HCT116 (cell line): ENCODE measurements at regions not wholly inside any gene's neighbourhood (a gene's known extent, or its start where the extent isn't known, plus 50 kb on each side); places are given as distances from the start of the nearest gene placed in this dataset.

Experiments used
- ATAC-seq: fragments of 200-7000 bp; cut with Tn5 transposase; 2 replicates; pipeline ENCODE4 v1.9.1; 2020; ENCODE audit warnings: mild to moderate bottlenecking, moderate library complexity
- BruUV-seq: library from RNA; stranded (reverse); fragments of 400-500 nt; replicated peaks from 2 replicates; lab custom pipeline; 2021; lab: Mats Ljungman, UMichigan
- CTCF ChIA-PET: fragments of 300-600 bp; sonication (Branson Sonifier 250); formaldehyde crosslinking; loops from one replicate; lab custom pipeline; 2021; ENCODE audit warnings: antibody characterized with exemption; lab: Charles Lee
- POLR2A ChIA-PET: fragments of 300-600, 350-600 bp; sonication (Branson Sonifier 250); formaldehyde crosslinking; loops from one replicate; lab custom pipeline; 2021; ENCODE audit warnings: antibody characterized with exemption; lab: Charles Lee
- RAD21 ChIA-PET, 2 experiments: fragments of 300-600 bp; sonication (Branson Sonifier 250); formaldehyde crosslinking; loops; one replicate each; lab custom pipeline; 2023; ENCODE audit warnings: low total read pairs in 2 of 2; ENCODE audit not compliant: uncharacterized antibody in 2 of 2, unreplicated experiment in 2 of 2, low non-redundant PET in 1 of 2; lab: Charles Lee
- DNase-seq: peaks from one replicate; pipeline ENCODE4 v3.0.0-alpha.2; 2010; ENCODE audit warnings: low read depth, low spot score
- H2AFZ ChIP-seq: fragments of 200-600 bp; shearing (Covaris generic), sonication (generic); 2 replicates; pipeline ENCODE4 v1.6.1; 2017; ENCODE audit warnings: low read depth, mixed run types, mixed read lengths, antibody characterized with exemption, low read length; ENCODE audit not compliant: poor library complexity, severe bottlenecking
- H3K27ac ChIP-seq: 2 replicates; pipeline ENCODE4 v1.5.1; 2012; ENCODE audit warnings: low read depth, low read length
- H3K27me3 ChIP-seq: fragments of 200-600 bp; sonication (generic); 2 replicates; pipeline ENCODE4 v1.6.1; 2016; ENCODE audit warnings: mixed run types, low read length, mixed read lengths; ENCODE audit not compliant: insufficient read depth
- H3K36me3 ChIP-seq, 2 experiments: fragments of 200-500 bp in 1 of 2; fragments of 200-600 bp in 1 of 2; sonication (Bioruptor generic) in 1 of 2; sonication (generic) in 1 of 2; 2 replicates each; pipeline versions ENCODE4 v1.5.1 to v1.6.1; 2014 to 2016; ENCODE audit warnings: low read length in 2 of 2, inconsistent platforms in 1 of 2, mixed read lengths in 1 of 2, mixed run types in 1 of 2; ENCODE audit not compliant: insufficient read depth in 2 of 2, control insufficient read depth in 1 of 2
- H3K4me1 ChIP-seq, 2 experiments: fragments of 200-600 bp in 1 of 2; sonication (generic) in 1 of 2; 2 replicates each; pipeline versions ENCODE4 v1.5.1 to v1.6.1; 2012 to 2017; ENCODE audit warnings: low read length in 2 of 2, inconsistent platforms in 1 of 2, mild to moderate bottlenecking in 1 of 2, mixed read lengths in 1 of 2, mixed run types in 1 of 2, moderate library complexity in 1 of 2; ENCODE audit not compliant: insufficient read depth in 2 of 2, control insufficient read depth in 1 of 2
- H3K4me2 ChIP-seq: fragments of 200-600 bp; sonication (generic); 2 replicates; pipeline ENCODE4 v1.6.1; 2017; ENCODE audit warnings: mixed run types, low read length, mixed read lengths
- H3K4me3 ChIP-seq, 2 experiments: fragments of 200-600 bp in 1 of 2; sonication (generic) in 1 of 2; replicated peaks in 1 of 2; 2 replicates each; pipeline ENCODE4 v1.5.1; 2011 to 2016; ENCODE audit warnings: low read length in 2 of 2, control low read depth in 1 of 2, low read depth in 1 of 2, mild to moderate bottlenecking in 1 of 2, mixed read lengths in 1 of 2, mixed run types in 1 of 2
- H3K79me2 ChIP-seq: fragments of 200-600 bp; sonication (generic); 2 replicates; pipeline ENCODE4 v1.6.1; 2017; ENCODE audit warnings: mild to moderate bottlenecking, mixed run types, low read length, moderate library complexity, mixed read lengths; ENCODE audit not compliant: insufficient read depth
- H3K9ac ChIP-seq: fragments of 200-600 bp; sonication (generic); 2 replicates; pipeline ENCODE4 v1.6.1; 2016; ENCODE audit warnings: low read length, mixed read lengths
- H3K9me2 ChIP-seq: fragments of 200-600 bp; sonication (generic), shearing (Covaris generic); 2 replicates; pipeline ENCODE4 v1.6.1; 2017; ENCODE audit warnings: mixed run types, mild to moderate bottlenecking, moderate library complexity; ENCODE audit not compliant: insufficient read depth
- H3K9me3 ChIP-seq, 2 experiments: fragments of 200-500 bp in 1 of 2; fragments of 200-600 bp in 1 of 2; sonication (Bioruptor generic) in 1 of 2; sonication (generic) in 1 of 2; 2 replicates each; pipeline ENCODE4 v1.6.1; 2014 to 2017; ENCODE audit warnings: low read length in 2 of 2, mixed read lengths in 2 of 2, inconsistent platforms in 1 of 2, low read depth in 1 of 2, mild to moderate bottlenecking in 1 of 2, mixed run types in 1 of 2, moderate library complexity in 1 of 2; ENCODE audit not compliant: control insufficient read depth in 1 of 2, insufficient read depth in 1 of 2
- H4K20me1 ChIP-seq: fragments of 200-600 bp; sonication (generic), shearing (Covaris generic); 2 replicates; pipeline ENCODE4 v1.6.1; 2017; ENCODE audit warnings: mixed run types, mild to moderate bottlenecking, moderate library complexity; ENCODE audit not compliant: insufficient read depth
- CBX3 ChIP-seq: IDR thresholded peaks from 2 replicates; pipeline ENCODE4 v1.6.1; 2012; ENCODE audit warnings: low read depth
- CEBPB ChIP-seq: IDR thresholded peaks from 2 replicates; pipeline ENCODE4 v1.6.1; 2012; ENCODE audit warnings: low read depth
- EZH2 ChIP-seq: fragments of 200-600 bp; sonication (generic); IDR thresholded peaks from 2 replicates; pipeline ENCODE4 v1.6.1; 2017; ENCODE audit warnings: antibody characterized with exemption, mixed run types
- EZH2phosphoT487 ChIP-seq: fragments of 200-600 bp; IDR thresholded peaks from 2 replicates; pipeline ENCODE4 v1.6.1; 2018; ENCODE audit warnings: antibody characterized with exemption, borderline replicate concordance
- FOSL1 ChIP-seq: IDR thresholded peaks from 2 replicates; pipeline ENCODE4 v1.6.1; 2012; ENCODE audit warnings: low read depth
- JUND ChIP-seq: IDR thresholded peaks from 2 replicates; pipeline ENCODE4 v1.6.1; 2012
- POLR2A ChIP-seq: IDR thresholded peaks from 2 replicates; pipeline ENCODE4 v1.7.0; 2011; ENCODE audit warnings: borderline replicate concordance; ENCODE audit not compliant: insufficient read depth, insufficient read length; ENCODE audit errors: extremely low read depth
- RAD21 ChIP-seq: IDR thresholded peaks from 2 replicates; pipeline ENCODE4 v1.6.1; 2012; ENCODE audit warnings: low read depth, mild to moderate bottlenecking
- SIN3A ChIP-seq: IDR thresholded peaks from 2 replicates; pipeline ENCODE4 v1.6.1; 2012; ENCODE audit warnings: low read depth
- SRF ChIP-seq: IDR thresholded peaks from 2 replicates; pipeline ENCODE4 v1.6.1; 2012; ENCODE audit warnings: low read depth
- ZFX ChIP-seq: fragments of 450-650 bp; IDR thresholded peaks from 2 replicates; pipeline ENCODE4 v1.6.1; 2017
- ZNF274 ChIP-seq: fragments of 200-500 bp; sonication (Bioruptor generic); IDR thresholded peaks from 2 replicates; pipeline ENCODE4 v1.6.1; 2014; ENCODE audit warnings: mild to moderate bottlenecking, low read depth, low read length, inconsistent platforms
- intact Hi-C: fragments of 100-400 bp; cut with micrococcal nuclease; formaldehyde crosslinking; loops from 2 replicates; pipeline ENCODE4 v1.10.0; 2022
- TF ChIP-seq, protein P1 (sequence below): IDR thresholded peaks from 2 replicates; pipeline ENCODE4 v1.6.1; 2012; ENCODE audit warnings: low read depth
- TF ChIP-seq, protein P2 (sequence below): IDR thresholded peaks from 2 replicates; pipeline ENCODE4 v1.6.1; 2012
- TF ChIP-seq, protein P3 (sequence below): IDR thresholded peaks from 2 replicates; pipeline ENCODE4 v1.6.1; 2011; ENCODE audit warnings: mild to moderate bottlenecking, low read length, moderate library complexity; ENCODE audit not compliant: insufficient replicate concordance; ENCODE audit errors: extremely low read depth
- TF ChIP-seq, protein P4 (sequence below): IDR thresholded peaks from 2 replicates; pipeline ENCODE4 v1.6.1; 2012

DNA sequence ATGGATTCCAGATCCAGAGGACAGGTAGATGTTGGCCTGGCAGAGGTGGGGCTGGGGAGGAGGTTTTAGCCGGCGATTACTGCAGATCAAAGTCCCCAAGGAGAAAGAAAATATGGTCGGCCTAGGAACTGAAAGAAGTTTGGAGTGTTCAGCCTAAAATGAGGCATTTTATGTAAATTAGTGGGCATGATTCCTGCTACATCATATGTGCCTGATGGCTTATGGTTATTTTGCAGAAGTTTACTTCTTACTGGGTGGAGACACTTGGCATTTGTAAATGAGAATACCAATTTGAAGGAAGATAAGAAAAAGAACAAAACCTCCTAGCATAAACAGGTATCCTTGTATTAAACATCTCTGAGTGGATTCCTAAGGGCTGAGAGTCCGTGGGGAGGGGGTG is 149.3 kb downstream of the FOXL1 start:
- Histone ChIP-seq H3K4me1 (no peaks in the 10 kb centered on the region), H3K4me3 (no peak overlapping the region), H3K4me2 (no peak overlapping the region), H3K9ac (no peak overlapping the region), H2AFZ (no peak overlapping the region), H4K20me1 (no peaks in the 10 kb centered on the region), H3K36me3 (no peaks in the 10 kb centered on the region), H3K9me2 (no peaks in the 10 kb centered on the region), H3K9me3 (no peaks in the 10 kb centered on the region), H3K27me3 (peaks cover 72% of the 10 kb centered on the region), H3K27ac (no peak overlapping the region), H3K79me2 (no peaks in the 10 kb centered on the region)
- ChIA-PET RAD21 (no interaction called here), CTCF (no interaction called here), POLR2A (no interaction called here)
- TF ChIP-seq EZH2: 0 out of 2 replicates have a peak, but pooled peaks have one; percentile 52
- no peak for TF ChIP-seq ZNF274
- TF ChIP-seq, protein P1, sequence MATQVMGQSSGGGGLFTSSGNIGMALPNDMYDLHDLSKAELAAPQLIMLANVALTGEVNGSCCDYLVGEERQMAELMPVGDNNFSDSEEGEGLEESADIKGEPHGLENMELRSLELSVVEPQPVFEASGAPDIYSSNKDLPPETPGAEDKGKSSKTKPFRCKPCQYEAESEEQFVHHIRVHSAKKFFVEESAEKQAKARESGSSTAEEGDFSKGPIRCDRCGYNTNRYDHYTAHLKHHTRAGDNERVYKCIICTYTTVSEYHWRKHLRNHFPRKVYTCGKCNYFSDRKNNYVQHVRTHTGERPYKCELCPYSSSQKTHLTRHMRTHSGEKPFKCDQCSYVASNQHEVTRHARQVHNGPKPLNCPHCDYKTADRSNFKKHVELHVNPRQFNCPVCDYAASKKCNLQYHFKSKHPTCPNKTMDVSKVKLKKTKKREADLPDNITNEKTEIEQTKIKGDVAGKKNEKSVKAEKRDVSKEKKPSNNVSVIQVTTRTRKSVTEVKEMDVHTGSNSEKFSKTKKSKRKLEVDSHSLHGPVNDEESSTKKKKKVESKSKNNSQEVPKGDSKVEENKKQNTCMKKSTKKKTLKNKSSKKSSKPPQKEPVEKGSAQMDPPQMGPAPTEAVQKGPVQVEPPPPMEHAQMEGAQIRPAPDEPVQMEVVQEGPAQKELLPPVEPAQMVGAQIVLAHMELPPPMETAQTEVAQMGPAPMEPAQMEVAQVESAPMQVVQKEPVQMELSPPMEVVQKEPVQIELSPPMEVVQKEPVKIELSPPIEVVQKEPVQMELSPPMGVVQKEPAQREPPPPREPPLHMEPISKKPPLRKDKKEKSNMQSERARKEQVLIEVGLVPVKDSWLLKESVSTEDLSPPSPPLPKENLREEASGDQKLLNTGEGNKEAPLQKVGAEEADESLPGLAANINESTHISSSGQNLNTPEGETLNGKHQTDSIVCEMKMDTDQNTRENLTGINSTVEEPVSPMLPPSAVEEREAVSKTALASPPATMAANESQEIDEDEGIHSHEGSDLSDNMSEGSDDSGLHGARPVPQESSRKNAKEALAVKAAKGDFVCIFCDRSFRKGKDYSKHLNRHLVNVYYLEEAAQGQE: no peak
- no peak for TF ChIP-seq SIN3A
- TF ChIP-seq, protein P2, sequence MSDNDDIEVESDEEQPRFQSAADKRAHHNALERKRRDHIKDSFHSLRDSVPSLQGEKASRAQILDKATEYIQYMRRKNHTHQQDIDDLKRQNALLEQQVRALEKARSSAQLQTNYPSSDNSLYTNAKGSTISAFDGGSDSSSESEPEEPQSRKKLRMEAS: no peak
- ATAC-seq (no peak), DNase-seq (no peak)
- intact Hi-C loops: no loop called here
- BruUV-seq: no TSS peak

DNA sequence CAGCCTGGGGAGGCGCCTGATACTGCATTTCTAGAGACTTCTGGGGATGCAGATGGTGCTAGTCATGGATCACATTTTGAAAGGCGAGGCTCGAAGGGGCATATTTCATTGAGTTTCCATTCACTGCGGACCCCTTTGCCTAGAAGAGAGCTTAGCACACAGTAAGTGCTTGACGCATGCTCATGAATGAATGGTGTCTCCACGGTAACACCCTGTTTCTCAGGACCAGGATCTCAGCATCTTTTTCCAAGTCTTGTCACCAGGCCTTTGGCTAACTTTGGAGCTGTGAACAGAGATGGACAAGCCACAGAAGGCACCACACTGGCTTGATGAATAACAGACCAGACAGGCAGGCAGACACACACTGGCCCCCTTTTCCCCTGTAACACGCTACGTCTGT is 151.3 kb downstream of the FOXL1 start:
- no peak for DNase-seq
- peaks cover 78% of the 10 kb centered on the region for H3K27me3 ChIP-seq
- H3K4me3 ChIP-seq: no peak overlapping the region
- H4K20me1 ChIP-seq: no peaks in the 10 kb centered on the region
- intact Hi-C loops: no loop called here
- no peak overlapping the region for H2AFZ ChIP-seq
- ChIA-PET RAD21 (no interaction called here), POLR2A (no interaction called here), CTCF (no interaction called here)
- no peak overlapping the region for H3K27ac ChIP-seq
- no TSS peak for BruUV-seq
- H3K79me2 ChIP-seq: no peaks in the 10 kb centered on the region
- no peak overlapping the region for H3K4me2 ChIP-seq
- H3K36me3 ChIP-seq: no peaks in the 10 kb centered on the region
- no peaks in the 10 kb centered on the region for H3K4me1 ChIP-seq
- no peak for ATAC-seq
- H3K9ac ChIP-seq: no peak overlapping the region
- no peaks in the 10 kb centered on the region for H3K9me2 ChIP-seq
- no peaks in the 10 kb centered on the region for H3K9me3 ChIP-seq
- no peak for TF ChIP-seq CEBPB
- TF ChIP-seq, protein P3, sequence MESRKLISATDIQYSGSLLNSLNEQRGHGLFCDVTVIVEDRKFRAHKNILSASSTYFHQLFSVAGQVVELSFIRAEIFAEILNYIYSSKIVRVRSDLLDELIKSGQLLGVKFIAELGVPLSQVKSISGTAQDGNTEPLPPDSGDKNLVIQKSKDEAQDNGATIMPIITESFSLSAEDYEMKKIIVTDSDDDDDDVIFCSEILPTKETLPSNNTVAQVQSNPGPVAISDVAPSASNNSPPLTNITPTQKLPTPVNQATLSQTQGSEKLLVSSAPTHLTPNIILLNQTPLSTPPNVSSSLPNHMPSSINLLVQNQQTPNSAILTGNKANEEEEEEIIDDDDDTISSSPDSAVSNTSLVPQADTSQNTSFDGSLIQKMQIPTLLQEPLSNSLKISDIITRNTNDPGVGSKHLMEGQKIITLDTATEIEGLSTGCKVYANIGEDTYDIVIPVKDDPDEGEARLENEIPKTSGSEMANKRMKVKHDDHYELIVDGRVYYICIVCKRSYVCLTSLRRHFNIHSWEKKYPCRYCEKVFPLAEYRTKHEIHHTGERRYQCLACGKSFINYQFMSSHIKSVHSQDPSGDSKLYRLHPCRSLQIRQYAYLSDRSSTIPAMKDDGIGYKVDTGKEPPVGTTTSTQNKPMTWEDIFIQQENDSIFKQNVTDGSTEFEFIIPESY: no peak
- TF ChIP-seq JUND: no peak
- TF ChIP-seq CBX3: no peak
- TF ChIP-seq SIN3A: no peak
- no peak for TF ChIP-seq ZFX
- TF ChIP-seq, protein P2: no peak
- TF ChIP-seq FOSL1: no peak
- TF ChIP-seq EZH2phosphoT487: no peak
- TF ChIP-seq POLR2A: no peak
- TF ChIP-seq SRF: no peak
- TF ChIP-seq, protein P4, sequence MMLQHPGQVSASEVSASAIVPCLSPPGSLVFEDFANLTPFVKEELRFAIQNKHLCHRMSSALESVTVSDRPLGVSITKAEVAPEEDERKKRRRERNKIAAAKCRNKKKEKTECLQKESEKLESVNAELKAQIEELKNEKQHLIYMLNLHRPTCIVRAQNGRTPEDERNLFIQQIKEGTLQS: no peak
- TF ChIP-seq ZNF274: no peak
- TF ChIP-seq RAD21: no peak
